ENCODE measurements at regions not wholly inside any gene's neighbourhood (a gene's known extent, or its start where the extent isn't known, plus 50 kb on each side); places are given as distances from the start of the nearest gene placed in this dataset.

DNA sequence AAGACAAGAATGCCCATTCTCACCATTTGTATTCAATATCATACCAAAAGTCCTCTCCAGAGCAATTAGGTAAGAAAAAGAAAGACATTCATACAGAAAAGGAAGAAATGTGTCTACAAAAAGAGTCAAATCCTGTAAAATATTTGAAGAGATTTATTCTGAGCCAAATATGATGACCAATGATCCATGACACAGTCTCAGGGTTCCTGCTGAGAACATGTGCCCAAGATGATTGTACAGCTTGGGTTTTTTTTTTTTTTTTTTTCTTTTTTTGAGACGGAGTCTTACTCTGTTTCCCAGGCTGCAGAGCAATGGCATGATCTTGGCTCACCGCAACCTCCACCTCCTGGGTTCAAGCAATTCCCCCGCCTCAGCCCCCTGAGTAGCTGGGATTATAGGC is 296.2 kb downstream of the C12orf75 start:
- TF ChIP-seq, protein P1, sequence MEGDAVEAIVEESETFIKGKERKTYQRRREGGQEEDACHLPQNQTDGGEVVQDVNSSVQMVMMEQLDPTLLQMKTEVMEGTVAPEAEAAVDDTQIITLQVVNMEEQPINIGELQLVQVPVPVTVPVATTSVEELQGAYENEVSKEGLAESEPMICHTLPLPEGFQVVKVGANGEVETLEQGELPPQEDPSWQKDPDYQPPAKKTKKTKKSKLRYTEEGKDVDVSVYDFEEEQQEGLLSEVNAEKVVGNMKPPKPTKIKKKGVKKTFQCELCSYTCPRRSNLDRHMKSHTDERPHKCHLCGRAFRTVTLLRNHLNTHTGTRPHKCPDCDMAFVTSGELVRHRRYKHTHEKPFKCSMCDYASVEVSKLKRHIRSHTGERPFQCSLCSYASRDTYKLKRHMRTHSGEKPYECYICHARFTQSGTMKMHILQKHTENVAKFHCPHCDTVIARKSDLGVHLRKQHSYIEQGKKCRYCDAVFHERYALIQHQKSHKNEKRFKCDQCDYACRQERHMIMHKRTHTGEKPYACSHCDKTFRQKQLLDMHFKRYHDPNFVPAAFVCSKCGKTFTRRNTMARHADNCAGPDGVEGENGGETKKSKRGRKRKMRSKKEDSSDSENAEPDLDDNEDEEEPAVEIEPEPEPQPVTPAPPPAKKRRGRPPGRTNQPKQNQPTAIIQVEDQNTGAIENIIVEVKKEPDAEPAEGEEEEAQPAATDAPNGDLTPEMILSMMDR (IDR thresholded peaks at IDR 0.05; ENCODE audit: insufficient read depth, low read length, poor library complexity, severe bottlenecking), result no peak
- Histone ChIP-seq H3K36me3 (ENCODE audit: control insufficient read depth, insufficient read depth, low read length) (no peaks in the 10 kb centered on the region), H3K4me3 (ENCODE audit: low read depth, low read length) (no peak overlapping the region), H3K27me3 (ENCODE audit: control insufficient read depth, insufficient read depth, low read length) (no peaks in the 10 kb centered on the region)
- DNase-seq (ENCODE audit: low read depth), result no peak

DNA sequence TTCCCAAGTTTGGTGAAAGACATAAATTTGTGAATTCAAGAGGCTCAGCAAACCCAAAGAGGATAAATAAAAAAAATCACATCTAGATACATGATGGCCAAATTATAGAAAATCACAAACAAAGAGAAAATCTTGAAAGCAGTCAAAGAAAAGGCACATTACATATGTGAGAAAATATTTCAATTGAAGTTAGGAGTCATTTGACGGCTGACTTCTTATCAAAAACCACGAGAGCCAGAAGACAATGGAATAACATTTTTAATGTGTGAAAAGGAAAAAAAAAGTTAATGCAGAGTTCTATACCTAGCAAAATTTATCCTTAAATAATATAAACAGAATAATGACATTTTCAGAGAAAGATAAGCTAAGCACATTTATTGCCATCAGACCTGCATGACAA is 307.0 kb downstream of the C12orf75 start:
- no peak for DNase-seq (ENCODE audit: low read depth)
- Histone ChIP-seq H3K27me3 (ENCODE audit: control insufficient read depth, insufficient read depth, low read length) (no peaks in the 10 kb centered on the region), H3K4me3 (ENCODE audit: low read depth, low read length) (no peak overlapping the region), H3K36me3 (ENCODE audit: control insufficient read depth, insufficient read depth, low read length) (no peaks in the 10 kb centered on the region)
- TF ChIP-seq, protein P1 (IDR thresholded peaks at IDR 0.05; ENCODE audit: insufficient read depth, low read length, poor library complexity, severe bottlenecking), result no peak

DNA sequence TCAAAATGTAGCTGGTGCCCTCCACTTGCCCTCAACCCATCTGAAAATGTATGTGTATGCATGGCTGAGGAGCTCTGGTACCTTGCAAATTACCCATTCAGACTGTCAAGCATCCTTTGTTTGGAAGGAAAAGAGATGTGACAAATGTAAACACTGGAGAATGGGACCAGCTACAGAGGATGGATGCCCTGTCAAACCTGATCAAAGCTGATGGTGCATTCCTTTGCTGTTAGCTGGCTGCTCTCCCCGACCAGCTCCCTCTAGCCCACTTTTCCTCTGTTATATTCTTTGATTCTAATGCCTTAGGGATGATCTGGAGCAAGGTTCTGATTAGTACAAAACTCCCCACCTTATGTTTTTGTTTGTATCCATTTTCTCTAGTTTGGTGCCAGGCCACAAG is 310.3 kb downstream of the C12orf75 start:
- no peak overlapping the region for H3K4me3 ChIP-seq (ENCODE audit: low read depth, low read length)
- H3K27me3 ChIP-seq (ENCODE audit: control insufficient read depth, insufficient read depth, low read length), result no peaks in the 10 kb centered on the region
- no peak for DNase-seq (ENCODE audit: low read depth)
- TF ChIP-seq, protein P1 (IDR thresholded peaks at IDR 0.05; ENCODE audit: insufficient read depth, low read length, poor library complexity, severe bottlenecking), result no peak
- no peaks in the 10 kb centered on the region for H3K36me3 ChIP-seq (ENCODE audit: control insufficient read depth, insufficient read depth, low read length)

DNA sequence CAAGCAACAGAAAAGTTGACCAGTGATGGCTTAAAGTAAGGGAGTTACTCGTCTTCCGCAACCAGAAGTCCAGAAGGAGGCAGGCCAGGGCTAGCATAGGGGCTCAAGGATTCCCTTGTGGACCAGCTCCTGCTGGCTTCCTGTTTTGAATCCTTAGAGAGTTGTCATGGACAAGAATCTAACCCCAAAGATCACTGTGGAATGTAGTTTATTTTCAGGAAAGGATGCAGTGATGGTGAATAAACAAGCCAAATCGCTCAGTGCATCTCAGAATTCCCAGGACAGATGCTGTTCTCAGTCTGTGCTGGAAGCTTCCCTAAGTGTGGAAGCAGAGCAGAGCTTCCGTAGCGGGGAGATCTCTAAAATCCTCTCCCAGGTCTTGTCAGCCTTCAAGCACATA is 311.3 kb downstream of the C12orf75 start:
- no peaks in the 10 kb centered on the region for H3K36me3 ChIP-seq (ENCODE audit: control insufficient read depth, insufficient read depth, low read length)
- TF ChIP-seq, protein P1 (IDR thresholded peaks at IDR 0.05; ENCODE audit: insufficient read depth, low read length, poor library complexity, severe bottlenecking), result no peak
- H3K4me3 ChIP-seq (ENCODE audit: low read depth, low read length), result no peak overlapping the region
- no peaks in the 10 kb centered on the region for H3K27me3 ChIP-seq (ENCODE audit: control insufficient read depth, insufficient read depth, low read length)
- no peak for DNase-seq (ENCODE audit: low read depth)

DNA sequence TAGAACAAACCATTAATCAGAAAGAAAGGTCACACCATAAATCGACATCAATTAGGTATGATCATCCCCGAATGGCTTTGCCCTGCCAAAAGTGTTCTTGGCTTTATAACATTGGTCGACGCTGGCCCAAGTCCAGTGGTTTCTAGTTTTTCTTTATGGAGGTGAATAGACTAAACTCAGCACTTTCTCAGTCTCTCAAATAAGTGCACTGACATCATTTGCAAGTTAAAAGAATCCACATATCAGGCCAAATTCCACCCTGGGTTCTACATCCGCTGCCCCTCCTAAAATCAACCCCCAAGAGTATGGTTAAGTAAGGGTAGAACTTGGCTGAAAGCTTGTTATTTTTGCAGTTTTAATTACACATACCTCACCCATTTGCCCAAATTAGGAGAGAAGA is 314.3 kb downstream of the C12orf75 start:
- H3K27me3 ChIP-seq (ENCODE audit: control insufficient read depth, insufficient read depth, low read length), result no peaks in the 10 kb centered on the region
- H3K4me3 ChIP-seq (ENCODE audit: low read depth, low read length), result no peak overlapping the region
- TF ChIP-seq, protein P1 (IDR thresholded peaks at IDR 0.05; ENCODE audit: insufficient read depth, low read length, poor library complexity, severe bottlenecking), result no peak

DNA sequence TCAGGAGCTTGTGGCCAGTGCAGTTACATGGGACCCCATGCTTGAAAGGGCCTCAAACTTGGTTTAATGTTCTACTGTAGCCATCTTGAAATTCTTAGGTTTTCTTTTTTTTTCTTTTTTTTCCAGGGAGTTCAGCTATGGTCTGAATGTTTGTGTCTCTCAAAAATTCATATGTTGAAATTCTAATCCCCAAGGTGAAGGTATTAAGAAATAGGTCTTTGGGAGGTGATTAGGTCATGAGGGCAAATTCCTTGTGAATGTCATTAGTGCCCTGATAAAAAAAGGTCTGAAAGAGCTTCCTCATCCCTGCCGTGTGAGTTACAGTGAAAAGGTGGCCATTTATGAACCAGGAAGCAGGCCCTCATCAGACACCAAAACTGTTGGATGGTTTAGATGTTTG is 324.1 kb downstream of the C12orf75 start:
- TF ChIP-seq, protein P1 (IDR thresholded peaks at IDR 0.05; ENCODE audit: insufficient read depth, low read length, poor library complexity, severe bottlenecking), result no peak
- Histone ChIP-seq H3K36me3 (ENCODE audit: control insufficient read depth, insufficient read depth, low read length) (no peaks in the 10 kb centered on the region), H3K27me3 (ENCODE audit: control insufficient read depth, insufficient read depth, low read length) (no peaks in the 10 kb centered on the region), H3K4me3 (ENCODE audit: low read depth, low read length) (no peak overlapping the region)
- DNase-seq (ENCODE audit: low read depth), result no peak

More for the DNA sequence above, 314.3 kb downstream of the C12orf75 start:
- DNase-seq (ENCODE audit: low read depth), result no peak
- no peaks in the 10 kb centered on the region for H3K36me3 ChIP-seq (ENCODE audit: control insufficient read depth, insufficient read depth, low read length)

All from kidney epithelial cell (primary cell).